Adrenal gland (tissue), 9 donors: ENCODE measurements at regions not wholly inside any gene's neighbourhood (a gene's known extent, or its start where the extent isn't known, plus 50 kb on each side); places are given as distances from the start of the nearest gene placed in this dataset.

Experiments
- DNase-seq, 7 donors: peaks; one replicate each; pipeline ENCODE4 v3.0.0-alpha.2; 2019 to 2020
- H3K27ac ChIP-seq, 5 donors: fragments of 200-600 bp; sonication (generic) in 4 of 5; 1 replicate in 3 of 5; 2 replicates in 2 of 5; pipeline versions ENCODE4 v1.5.1 to v1.8.0; 2016 to 2020; ENCODE audit warnings: mild to moderate bottlenecking in 1 of 5
- H3K27me3 ChIP-seq: fragments of 200-600 bp; 2 replicates; pipeline ENCODE4 v1.8.0; 2021
- H3K36me3 ChIP-seq, 2 donors: fragments of 200-600 bp; replicated peaks in 1 of 2; 1 replicate in 1 of 2; 2 replicates in 1 of 2; pipeline versions ENCODE4 v1.5.1 to v1.8.0; 2018 to 2022
- H3K4me1 ChIP-seq, 2 donors: fragments of 200-600 bp; replicated peaks in 1 of 2; 1 replicate in 1 of 2; 2 replicates in 1 of 2; pipeline versions ENCODE4 v1.5.1 to v1.8.0; 2018 to 2021
- H3K4me3 ChIP-seq, 4 donors: fragments of 200-600 bp; sonication (generic) in 3 of 4; one replicate each; pipeline ENCODE4 v1.5.1; 2016 to 2018
- H3K9me3 ChIP-seq, 3 donors: fragments of 200-600 bp; sonication (generic) in 1 of 3; replicated peaks in 1 of 3; 1 replicate in 2 of 3; 2 replicates in 1 of 3; pipeline versions ENCODE4 v1.5.1 to v1.8.0; 2016 to 2021
- CTCF ChIP-seq, 6 experiments: fragments of 450-650 bp in 4 of 6; fragments of 200-600 bp in 2 of 6; sonication (generic) in 1 of 6; IDR thresholded peaks; 1 replicate in 5 of 6; 2 replicates in 1 of 6; pipeline versions ENCODE4 v1.5.1 to v1.8.0; 2016 to 2021; ENCODE audit warnings: antibody characterized with exemption in 6 of 6, mild to moderate bottlenecking in 2 of 6, moderate library complexity in 1 of 6
- POLR2A ChIP-seq, 2 donors: fragments of 450-650 bp; IDR thresholded peaks; one replicate each; pipeline ENCODE4 v1.6.1; 2017; ENCODE audit warnings: antibody characterized with exemption in 2 of 2, mild to moderate bottlenecking in 2 of 2, moderate library complexity in 1 of 2
- WGBS, 4 donors: extraction: QIAGEN DNeasy Blood & Tissue Kit in 2 of 4; methylation state at CpG; one replicate each; pipeline versions ENCODE4 v1.1.5 to v1.1.7; 2013 to 2017; 5-methylcytosine and 5-hydroxymethylcytosine counted together
- intact Hi-C, 2 donors: fragments of 100-400 bp; cut with DNase I; formaldehyde crosslinking; loops; one replicate each; pipeline versions ENCODE4 v1.14.1 to v1.15.0; 2022 to 2023
- donor health status: healthy with polysubstance abuse.
- donor health status: Bipolar disorder and iron deficiency.
- donor health status: DM: yes; HTN: yes; CAD: no.
- donor health status: DM: no; HTN: no; CAD: no.
- donor health status: DM: no; HTN: no; CAD: no.

GRCh38 chr20:46840054-46840729 lies 54.5 kb upstream of the EYA2 start:
- no peak for DNase-seq
- Histone ChIP-seq H3K27ac (no peak overlapping the region), H3K27me3 (no peaks in the 10 kb centered on the region), H3K36me3 (no peaks in the 10 kb centered on the region), H3K4me1 (no peaks in the 10 kb centered on the region), H3K4me3 (no peak overlapping the region), H3K9me3 (no peaks in the 10 kb centered on the region)
- 88 to 96% (median 93%) methylated on average over 4 of the region's 4 CpGs for WGBS, 4 donors
- intact Hi-C loops = no loop called here
- no peak for TF ChIP-seq CTCF (IDR thresholded peaks at IDR 0.05)
- TF ChIP-seq POLR2A (IDR thresholded peaks at IDR 0.05) = no peak
